Kidney (tissue), 13 donors: ENCODE measurements at regions not wholly inside any gene's neighbourhood (a gene's known extent, or its start where the extent isn't known, plus 50 kb on each side); places are given as distances from the start of the nearest gene placed in this dataset.

Experiments
- DNase-seq, 5 donors: peaks; one replicate each; pipeline ENCODE4 v3.0.0-alpha.2; 2013 to 2020
- FAIRE-seq: peaks from 2 replicates; lab custom pipeline; 2012; peaks lifted over from hg19 to GRCh38; lab: Jason Lieb, UNC
- H3K27ac ChIP-seq, 2 donors: one replicate each; pipeline ENCODE4 v1.7.0; 2013; ENCODE audit warnings: low read depth in 2 of 2, low read length in 2 of 2, inconsistent platforms in 1 of 2
- H3K27me3 ChIP-seq: one replicate; pipeline ENCODE4 v1.7.1; 2013; ENCODE audit warnings: low read length, inconsistent platforms; ENCODE audit not compliant: control insufficient read depth, insufficient read depth
- H3K36me3 ChIP-seq, 3 donors: one replicate each; pipeline versions ENCODE4 v1.7.0 to v1.7.1; 2013; ENCODE audit warnings: low read length in 3 of 3, control low read depth in 1 of 3, inconsistent platforms in 1 of 3; ENCODE audit not compliant: insufficient read depth in 3 of 3, control insufficient read depth in 2 of 3
- H3K4me1 ChIP-seq, 3 donors: one replicate each; pipeline versions ENCODE4 v1.7.0 to v1.7.1; 2013; ENCODE audit warnings: low read length in 3 of 3, inconsistent platforms in 1 of 3, low read depth in 1 of 3; ENCODE audit not compliant: control insufficient read depth in 2 of 3, insufficient read depth in 2 of 3
- H3K4me3 ChIP-seq, 3 donors: one replicate each; pipeline versions ENCODE4 v1.7.0 to v1.8.1; 2013; ENCODE audit warnings: low read length in 3 of 3, control low read depth in 1 of 3, inconsistent platforms in 1 of 3
- H3K9ac ChIP-seq, 3 donors: one replicate each; pipeline versions ENCODE4 v1.7.0 to v1.7.1; 2013; ENCODE audit warnings: low read length in 3 of 3, control low read depth in 1 of 3, inconsistent platforms in 1 of 3
- H3K9me3 ChIP-seq, 3 donors: one replicate each; pipeline versions ENCODE4 v1.7.0 to v1.7.1; 2013; ENCODE audit warnings: low read length in 3 of 3, control low read depth in 1 of 3, inconsistent platforms in 1 of 3; ENCODE audit not compliant: control insufficient read depth in 2 of 3, insufficient read depth in 1 of 3
- CTCF ChIP-seq: IDR thresholded peaks from 3 replicates; pipeline ENCODE4 v1.5.1; 2012; ENCODE audit warnings: mild to moderate bottlenecking, moderate library complexity, borderline replicate concordance; ENCODE audit not compliant: insufficient read depth; ENCODE audit errors: extremely low read depth
- intact Hi-C: fragments of 100-400 bp; cut with DNase I; formaldehyde crosslinking; loops from one replicate; pipeline ENCODE4 v1.11.1; 2022
- donor health status: control.
- donor health status: control.
- donor health status: control.
- donor health status: control.
- donor health status: control.
- donor health status: DM: yes; HTN: yes; CAD: no.
- donor health status: Normal renal cell carcinoma (clear cell type).

- H3K4me3 ChIP-seq, result no peak overlapping the region
- no peaks in the 10 kb centered on the region for H3K4me1 ChIP-seq
- TF ChIP-seq CTCF, result no peak
- intact Hi-C loops, result no loop called here
- no peak overlapping the region for H3K9ac ChIP-seq
- no peaks in the 10 kb centered on the region for H3K27me3 ChIP-seq
- H3K36me3 ChIP-seq, result no peaks in the 10 kb centered on the region
- H3K27ac ChIP-seq, result no peak overlapping the region
- DNase-seq, result peak; percentile 38 to 86 (median 62)
- no peaks in the 10 kb centered on the region for H3K9me3 ChIP-seq
- FAIRE-seq, result no peak
Measured at GRCh38 chr3:73727117-73727821, 102.5 kb upstream of the PDZRN3 start.

DNA sequence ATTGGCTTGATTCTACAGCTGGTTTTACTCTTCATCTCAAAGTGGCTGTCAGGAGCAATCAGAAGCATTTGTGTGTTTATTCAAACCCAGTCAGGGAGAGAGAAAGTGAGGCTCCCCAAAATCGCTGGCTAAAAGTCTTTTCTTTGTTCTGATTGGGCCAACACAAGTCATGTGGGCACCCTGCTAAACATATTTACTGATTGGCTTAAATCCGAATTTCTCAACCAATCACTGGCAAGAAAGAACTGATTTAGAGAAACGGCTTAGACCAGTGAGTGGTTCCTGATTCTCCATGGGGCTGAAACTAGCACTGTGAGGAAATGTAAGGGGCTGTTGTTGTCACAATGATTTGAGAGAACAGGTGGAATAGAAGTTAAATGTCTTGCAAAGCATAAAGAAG, 98.9 kb upstream of the PDZRN3 start:
- Histone ChIP-seq H3K27ac (no peak overlapping the region), H3K36me3 (no peaks in the 10 kb centered on the region), H3K27me3 (no peaks in the 10 kb centered on the region), H3K4me1 (no peaks in the 10 kb centered on the region), H3K4me3 (no peak overlapping the region), H3K9me3 (no peaks in the 10 kb centered on the region), H3K9ac (no peak overlapping the region)
- intact Hi-C loops, result no loop called here
- FAIRE-seq (no peak), DNase-seq (peak in 1 of 5 donors; percentile 25)
- no peak for TF ChIP-seq CTCF

DNA sequence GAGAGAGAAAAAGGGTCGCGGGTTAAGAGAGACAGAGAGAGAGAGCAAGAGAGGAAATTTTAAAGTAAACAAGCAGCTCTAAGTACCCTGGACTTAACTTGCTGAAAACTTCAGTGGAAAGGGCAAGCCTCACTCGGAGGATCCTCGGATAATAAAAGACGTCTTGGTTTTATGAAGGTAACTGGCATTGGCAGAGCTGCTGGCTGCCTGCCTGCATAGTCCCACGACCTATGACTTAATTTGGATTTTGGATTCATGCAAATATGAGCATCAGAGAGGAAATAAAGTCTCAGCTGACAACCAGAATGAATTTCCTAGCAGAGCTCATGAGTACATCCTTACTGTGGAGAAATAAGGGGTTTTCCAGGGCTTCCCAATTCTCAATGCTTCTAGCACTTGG, 95.1 kb upstream of the PDZRN3 start:
- H3K9ac ChIP-seq, result no peak overlapping the region
- no peak for TF ChIP-seq CTCF
- no peaks in the 10 kb centered on the region for H3K4me1 ChIP-seq
- H3K9me3 ChIP-seq, result no peaks in the 10 kb centered on the region
- H3K27ac ChIP-seq, result peak overlapping the region in 1 of 2 donors; percentile 11
- DNase-seq (peak in 1 of 5 donors; percentile 22), FAIRE-seq (no peak)
- intact Hi-C loops, result no loop called here
- no peaks in the 10 kb centered on the region for H3K27me3 ChIP-seq
- no peak overlapping the region for H3K4me3 ChIP-seq
- H3K36me3 ChIP-seq, result no peaks in the 10 kb centered on the region
